HepG2 (cell line): ENCODE measurements at regions not wholly inside any gene's neighbourhood (a gene's known extent, or its start where the extent isn't known, plus 50 kb on each side); places are given as distances from the start of the nearest gene placed in this dataset.

Experiments
- BHLHE40 ChIP-seq: IDR thresholded peaks from 2 replicates; pipeline ENCODE4 v1.6.1; 2011; ENCODE audit warnings: low read length, improper control_type of control experiment
- EP300 ChIP-seq, 3 experiments: sonication (generic) in 1 of 3; formaldehyde crosslinking in 1 of 3; IDR thresholded peaks; 2 replicates each; pipeline versions ENCODE4 v1.5.1 to v1.6.1; 2011 to 2020; ENCODE audit warnings: low read depth in 2 of 3, low read length in 2 of 3, borderline replicate concordance in 1 of 3, improper control_type of control experiment in 1 of 3, mild to moderate bottlenecking in 1 of 3, missing genetic modification reagents in 1 of 3, moderate library complexity in 1 of 3
- EZH2 ChIP-seq: conservative IDR thresholded peaks from 2 replicates; pipeline ENCODE4 v1.6.1; 2012; ENCODE audit warnings: mild to moderate bottlenecking, low read depth, low read length, moderate library complexity
- FOSL2 ChIP-seq: sonication (generic); formaldehyde crosslinking; IDR thresholded peaks from 2 replicates; pipeline ENCODE4 v1.4.0; 2020; ENCODE audit warnings: missing genetic modification reagents
- RNF2 ChIP-seq: fragments of 450-650 bp; conservative IDR thresholded peaks from 2 replicates; pipeline ENCODE4 v1.6.1; 2016; ENCODE audit warnings: low read depth
- SMAD3 ChIP-seq: sonication (generic); formaldehyde crosslinking; IDR thresholded peaks from 2 replicates; pipeline ENCODE4 v1.4.0; 2020; ENCODE audit warnings: missing genetic modification reagents
- SMAD9 ChIP-seq: sonication (generic); formaldehyde crosslinking; IDR thresholded peaks from 2 replicates; pipeline ENCODE4 v1.5.1; 2020; ENCODE audit warnings: mild to moderate bottlenecking, missing genetic modification reagents
- ZNF263 ChIP-seq: sonication (generic); formaldehyde crosslinking; IDR thresholded peaks from 2 replicates; pipeline ENCODE4 v1.4.0; 2020; ENCODE audit warnings: missing genetic modification reagents
- ZNF3 ChIP-seq: IDR thresholded peaks from 2 replicates; pipeline ENCODE4 v1.7.0; 2017; ENCODE audit warnings: inconsistent platforms
- TF ChIP-seq, protein P1 (sequence below): sonication (generic); formaldehyde crosslinking; IDR thresholded peaks from 2 replicates; pipeline ENCODE4 v1.8.0; 2022; ENCODE audit warnings: low read depth, missing genetic modification reagents
- TF ChIP-seq, protein P2 (sequence below): sonication (generic); formaldehyde crosslinking; IDR thresholded peaks from 2 replicates; pipeline ENCODE4 v1.5.0; 2020; ENCODE audit warnings: missing genetic modification reagents
- TF ChIP-seq, protein P3 (sequence below): sonication (generic); formaldehyde crosslinking; IDR thresholded peaks from 2 replicates; pipeline ENCODE4 v1.5.0; 2020; ENCODE audit warnings: mild to moderate bottlenecking, missing genetic modification reagents

DNA sequence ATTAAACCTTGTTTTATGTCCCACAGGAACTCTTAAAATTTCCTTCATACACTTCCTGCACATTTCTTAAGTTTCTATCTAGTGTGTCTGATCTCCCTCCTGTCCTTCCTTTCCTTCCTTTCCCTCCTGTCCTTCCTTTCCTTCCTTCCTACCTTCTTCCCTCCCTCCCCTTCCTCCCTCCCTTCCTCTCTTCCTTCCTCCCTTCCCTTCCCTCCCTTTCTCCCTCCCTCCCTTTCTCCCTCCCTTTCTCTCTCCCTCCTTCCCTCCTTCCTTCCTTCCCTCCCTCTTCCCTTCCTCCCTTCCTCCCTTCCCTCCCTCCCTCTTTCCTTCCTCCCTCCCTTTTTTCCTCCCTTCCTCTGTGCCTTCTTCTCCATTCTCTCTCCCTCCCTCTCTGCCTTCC is 414.9 kb downstream of the ENC1 start:
- no peak for TF ChIP-seq ZNF3 (CRISPR knock-in tag)
- no peak for TF ChIP-seq BHLHE40
- TF ChIP-seq EZH2: no peak
- TF ChIP-seq, protein P1, sequence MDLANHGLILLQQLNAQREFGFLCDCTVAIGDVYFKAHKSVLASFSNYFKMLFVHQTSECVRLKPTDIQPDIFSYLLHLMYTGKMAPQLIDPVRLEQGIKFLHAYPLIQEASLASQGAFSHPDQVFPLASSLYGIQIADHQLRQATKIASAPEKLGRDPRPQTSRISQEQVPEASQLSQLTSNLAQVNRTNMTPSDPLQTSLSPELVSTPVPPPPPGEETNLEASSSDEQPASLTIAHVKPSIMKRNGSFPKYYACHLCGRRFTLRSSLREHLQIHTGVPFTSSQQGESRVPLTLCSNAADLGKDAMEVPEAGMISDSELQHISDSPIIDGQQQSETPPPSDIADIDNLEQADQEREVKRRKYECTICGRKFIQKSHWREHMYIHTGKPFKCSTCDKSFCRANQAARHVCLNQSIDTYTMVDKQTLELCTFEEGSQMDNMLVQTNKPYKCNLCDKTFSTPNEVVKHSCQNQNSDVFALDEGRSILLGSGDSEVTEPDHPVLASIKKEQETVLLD (CRISPR knock-in tag): no peak
- no peak for TF ChIP-seq SMAD3
- TF ChIP-seq, protein P2, sequence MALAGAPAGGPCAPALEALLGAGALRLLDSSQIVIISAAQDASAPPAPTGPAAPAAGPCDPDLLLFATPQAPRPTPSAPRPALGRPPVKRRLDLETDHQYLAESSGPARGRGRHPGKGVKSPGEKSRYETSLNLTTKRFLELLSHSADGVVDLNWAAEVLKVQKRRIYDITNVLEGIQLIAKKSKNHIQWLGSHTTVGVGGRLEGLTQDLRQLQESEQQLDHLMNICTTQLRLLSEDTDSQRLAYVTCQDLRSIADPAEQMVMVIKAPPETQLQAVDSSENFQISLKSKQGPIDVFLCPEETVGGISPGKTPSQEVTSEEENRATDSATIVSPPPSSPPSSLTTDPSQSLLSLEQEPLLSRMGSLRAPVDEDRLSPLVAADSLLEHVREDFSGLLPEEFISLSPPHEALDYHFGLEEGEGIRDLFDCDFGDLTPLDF: no peak
- TF ChIP-seq ZNF263 (CRISPR knock-in tag): no peak
- TF ChIP-seq, protein P3, sequence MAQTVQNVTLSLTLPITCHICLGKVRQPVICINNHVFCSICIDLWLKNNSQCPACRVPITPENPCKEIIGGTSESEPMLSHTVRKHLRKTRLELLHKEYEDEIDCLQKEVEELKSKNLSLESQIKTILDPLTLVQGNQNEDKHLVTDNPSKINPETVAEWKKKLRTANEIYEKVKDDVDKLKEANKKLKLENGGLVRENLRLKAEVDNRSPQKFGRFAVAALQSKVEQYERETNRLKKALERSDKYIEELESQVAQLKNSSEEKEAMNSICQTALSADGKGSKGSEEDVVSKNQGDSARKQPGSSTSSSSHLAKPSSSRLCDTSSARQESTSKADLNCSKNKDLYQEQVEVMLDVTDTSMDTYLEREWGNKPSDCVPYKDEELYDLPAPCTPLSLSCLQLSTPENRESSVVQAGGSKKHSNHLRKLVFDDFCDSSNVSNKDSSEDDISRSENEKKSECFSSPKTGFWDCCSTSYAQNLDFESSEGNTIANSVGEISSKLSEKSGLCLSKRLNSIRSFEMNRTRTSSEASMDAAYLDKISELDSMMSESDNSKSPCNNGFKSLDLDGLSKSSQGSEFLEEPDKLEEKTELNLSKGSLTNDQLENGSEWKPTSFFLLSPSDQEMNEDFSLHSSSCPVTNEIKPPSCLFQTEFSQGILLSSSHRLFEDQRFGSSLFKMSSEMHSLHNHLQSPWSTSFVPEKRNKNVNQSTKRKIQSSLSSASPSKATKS: no peak
- no peak for TF ChIP-seq SMAD9 (CRISPR knock-in tag)
- no peak for TF ChIP-seq RNF2
- TF ChIP-seq FOSL2 (CRISPR knock-in tag): no peak
- TF ChIP-seq EP300 (IDR thresholded peaks at IDR 0.05; ENCODE audit: low read depth in 2 of 2, low read length in 2 of 2): no peak
- no peak for TF ChIP-seq EP300 (CRISPR knock-in tag; IDR thresholded peaks at IDR 0.05; ENCODE audit: borderline replicate concordance)
